ENCODE measurements at regions not wholly inside any gene's neighbourhood (a gene's known extent, or its start where the extent isn't known, plus 50 kb on each side); places are given as distances from the start of the nearest gene placed in this dataset.

DNA sequence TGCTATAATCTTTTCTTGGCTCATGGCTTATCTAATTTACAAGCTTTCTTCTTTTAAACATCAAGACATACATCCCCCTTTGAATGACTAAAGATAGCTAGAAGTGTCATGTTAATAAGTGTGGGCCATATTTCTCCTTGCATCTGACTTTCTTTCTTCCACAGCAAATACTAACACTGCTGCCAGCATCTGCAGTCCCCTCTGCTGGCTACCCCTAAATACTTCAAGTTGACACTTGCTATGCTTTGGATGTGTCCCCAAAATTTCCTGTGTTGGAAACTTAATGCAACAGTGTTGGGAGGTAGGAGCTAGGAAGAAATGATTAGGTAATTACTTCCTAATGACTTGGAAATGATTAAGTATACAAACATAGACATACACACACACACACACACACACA, 459.0 kb upstream of the ST8SIA4 start:
- H3K36me3 ChIP-seq (ENCODE audit: low read length), result no peaks in the 10 kb centered on the region
- TF ChIP-seq EZH2phosphoT487 (conservative IDR thresholded peaks at IDR 0.05; ENCODE audit: low read length), result no peak
- TF ChIP-seq, protein P1, sequence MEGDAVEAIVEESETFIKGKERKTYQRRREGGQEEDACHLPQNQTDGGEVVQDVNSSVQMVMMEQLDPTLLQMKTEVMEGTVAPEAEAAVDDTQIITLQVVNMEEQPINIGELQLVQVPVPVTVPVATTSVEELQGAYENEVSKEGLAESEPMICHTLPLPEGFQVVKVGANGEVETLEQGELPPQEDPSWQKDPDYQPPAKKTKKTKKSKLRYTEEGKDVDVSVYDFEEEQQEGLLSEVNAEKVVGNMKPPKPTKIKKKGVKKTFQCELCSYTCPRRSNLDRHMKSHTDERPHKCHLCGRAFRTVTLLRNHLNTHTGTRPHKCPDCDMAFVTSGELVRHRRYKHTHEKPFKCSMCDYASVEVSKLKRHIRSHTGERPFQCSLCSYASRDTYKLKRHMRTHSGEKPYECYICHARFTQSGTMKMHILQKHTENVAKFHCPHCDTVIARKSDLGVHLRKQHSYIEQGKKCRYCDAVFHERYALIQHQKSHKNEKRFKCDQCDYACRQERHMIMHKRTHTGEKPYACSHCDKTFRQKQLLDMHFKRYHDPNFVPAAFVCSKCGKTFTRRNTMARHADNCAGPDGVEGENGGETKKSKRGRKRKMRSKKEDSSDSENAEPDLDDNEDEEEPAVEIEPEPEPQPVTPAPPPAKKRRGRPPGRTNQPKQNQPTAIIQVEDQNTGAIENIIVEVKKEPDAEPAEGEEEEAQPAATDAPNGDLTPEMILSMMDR (IDR thresholded peaks at IDR 0.05; ENCODE audit: insufficient read depth, low read length, poor library complexity, severe bottlenecking), result no peak
- no peak overlapping the region for H3K9ac ChIP-seq (ENCODE audit: low read length)
- no peaks in the 10 kb centered on the region for H3K79me2 ChIP-seq (ENCODE audit: insufficient read depth, low read length)
- no peak overlapping the region for H3K27ac ChIP-seq (ENCODE audit: low read depth, low read length)
- no peaks in the 10 kb centered on the region for H3K9me3 ChIP-seq (ENCODE audit: insufficient read depth, low read length)
- H3F3A ChIP-seq (ENCODE audit: insufficient read depth), result no peaks in the 10 kb centered on the region
- H3K9me2 ChIP-seq (replicated peaks; ENCODE audit: insufficient read depth, low read length), result no peaks in the 10 kb centered on the region
- no peak overlapping the region for H3K4me3 ChIP-seq (ENCODE audit: insufficient read depth, low read length, poor library complexity, severe bottlenecking)
- H3K4me2 ChIP-seq (ENCODE audit: low read depth, low read length, poor library complexity, severe bottlenecking), result no peak overlapping the region
- no peaks in the 10 kb centered on the region for H4K20me1 ChIP-seq (ENCODE audit: low read depth, low read length)
- no peaks in the 10 kb centered on the region for H3K27me3 ChIP-seq (ENCODE audit: low read length)
- H2AFZ ChIP-seq (ENCODE audit: low read depth, low read length, severe bottlenecking), result no peak overlapping the region

GRCh38 chr5:101346906-101347305, 443.8 kb upstream of the ST8SIA4 start:
- Histone ChIP-seq H3F3A (ENCODE audit: insufficient read depth) (no peaks in the 10 kb centered on the region), H3K9ac (ENCODE audit: low read length) (no peak overlapping the region), H3K9me3 (ENCODE audit: insufficient read depth, low read length) (no peaks in the 10 kb centered on the region), H3K4me2 (ENCODE audit: low read depth, low read length, poor library complexity, severe bottlenecking) (no peak overlapping the region), H3K9me2 (replicated peaks; ENCODE audit: insufficient read depth, low read length) (no peaks in the 10 kb centered on the region), H3K79me2 (ENCODE audit: insufficient read depth, low read length) (no peaks in the 10 kb centered on the region), H3K36me3 (ENCODE audit: low read length) (no peaks in the 10 kb centered on the region), H3K4me3 (ENCODE audit: insufficient read depth, low read length, poor library complexity, severe bottlenecking) (no peak overlapping the region), H3K27ac (ENCODE audit: low read depth, low read length) (no peak overlapping the region), H4K20me1 (ENCODE audit: low read depth, low read length) (no peaks in the 10 kb centered on the region), H3K27me3 (ENCODE audit: low read length) (no peaks in the 10 kb centered on the region), H2AFZ (ENCODE audit: low read depth, low read length, severe bottlenecking) (no peak overlapping the region)
- TF ChIP-seq, protein P1 (IDR thresholded peaks at IDR 0.05; ENCODE audit: insufficient read depth, low read length, poor library complexity, severe bottlenecking), result no peak
- TF ChIP-seq EZH2phosphoT487 (conservative IDR thresholded peaks at IDR 0.05; ENCODE audit: low read length), result no peak

- no peak overlapping the region for H3K4me2 ChIP-seq (ENCODE audit: low read depth, low read length, poor library complexity, severe bottlenecking)
- no peaks in the 10 kb centered on the region for H3K9me2 ChIP-seq (replicated peaks; ENCODE audit: insufficient read depth, low read length)
- H3K27ac ChIP-seq (ENCODE audit: low read depth, low read length), result no peak overlapping the region
- H3K36me3 ChIP-seq (ENCODE audit: low read length), result no peaks in the 10 kb centered on the region
- H3K4me3 ChIP-seq (ENCODE audit: insufficient read depth, low read length, poor library complexity, severe bottlenecking), result no peak overlapping the region
- no peak for TF ChIP-seq EZH2phosphoT487 (conservative IDR thresholded peaks at IDR 0.05; ENCODE audit: low read length)
- TF ChIP-seq, protein P1 (IDR thresholded peaks at IDR 0.05; ENCODE audit: insufficient read depth, low read length, poor library complexity, severe bottlenecking), result no peak
- H3K79me2 ChIP-seq (ENCODE audit: insufficient read depth, low read length), result no peaks in the 10 kb centered on the region
- no peaks in the 10 kb centered on the region for H3K9me3 ChIP-seq (ENCODE audit: insufficient read depth, low read length)
- no peaks in the 10 kb centered on the region for H4K20me1 ChIP-seq (ENCODE audit: low read depth, low read length)
- no peaks in the 10 kb centered on the region for H3K27me3 ChIP-seq (ENCODE audit: low read length)
- H3K9ac ChIP-seq (ENCODE audit: low read length), result no peak overlapping the region
- no peaks in the 10 kb centered on the region for H3F3A ChIP-seq (ENCODE audit: insufficient read depth)
- no peak overlapping the region for H2AFZ ChIP-seq (ENCODE audit: low read depth, low read length, severe bottlenecking)
These were observed 443.4 kb upstream of the ST8SIA4 start for GRCh38 chr5:101346447-101346846.

All from SU-DHL-6 (cell line).